PC-3 (cell line): ENCODE measurements at regions not wholly inside any gene's neighbourhood (a gene's known extent, or its start where the extent isn't known, plus 50 kb on each side); places are given as distances from the start of the nearest gene placed in this dataset.
"Not testable (repeated sequence)": the region's sequence is repeated elsewhere in the genome, so short reads cannot be mapped to it uniquely, and the experiment has no call there.

Source experiments
- ATAC-seq: fragments of 200-7000 bp; cut with Tn5 transposase; 2 replicates; pipeline ENCODE4 v1.9.1; 2020; ENCODE audit warnings: mild to moderate bottlenecking, moderate library complexity
- BruUV-seq: library from RNA; stranded (reverse); fragments of 400-500 nt; replicated peaks from 2 replicates; lab custom pipeline; 2021; lab: Mats Ljungman, UMichigan
- CTCF ChIA-PET: fragments of 300-600 bp; sonication (Branson Sonifier 250); formaldehyde crosslinking; loops from one replicate; lab custom pipeline; 2022; ENCODE audit warnings: antibody characterized with exemption; lab: Charles Lee
- POLR2A ChIA-PET: fragments of 300-600 bp; sonication (Branson Sonifier 250); formaldehyde crosslinking; loops from one replicate; lab custom pipeline; 2022; ENCODE audit warnings: antibody characterized with exemption; ENCODE audit not compliant: unreplicated experiment; lab: Charles Lee
- DNase-seq: peaks from one replicate; pipeline ENCODE4 v3.0.0-alpha.2; 2015
- H2AFZ ChIP-seq: fragments of 300-600 bp; sonication (generic); 2 replicates; pipeline ENCODE4 v1.6.0; 2016; ENCODE audit warnings: antibody characterized with exemption, low read length
- H3F3A ChIP-seq: fragments of 300-600 bp; sonication (generic); one replicate; pipeline ENCODE4 v1.6.0; 2017; ENCODE audit warnings: antibody characterized with exemption, low read length, control low read depth, mild to moderate bottlenecking; ENCODE audit not compliant: unreplicated experiment
- H3K27ac ChIP-seq: fragments of 300-600 bp; sonication (generic); 2 replicates; pipeline ENCODE4 v1.5.1; 2016; ENCODE audit warnings: mild to moderate bottlenecking, low read length
- H3K27me3 ChIP-seq: fragments of 300-600 bp; sonication (generic); 2 replicates; pipeline ENCODE4 v1.6.1; 2016; ENCODE audit warnings: low read length, mixed read lengths
- H3K36me3 ChIP-seq: fragments of 300-600 bp; sonication (generic); 2 replicates; pipeline ENCODE4 v1.6.1; 2016; ENCODE audit warnings: low read depth, mixed run types, low read length, mixed read lengths
- H3K4me1 ChIP-seq: fragments of 300-600 bp; sonication (generic); 2 replicates; pipeline ENCODE4 v1.5.1; 2016; ENCODE audit warnings: low read length; ENCODE audit not compliant: insufficient read depth
- H3K4me2 ChIP-seq: fragments of 300-600 bp; sonication (generic); 2 replicates; pipeline ENCODE4 v1.6.0; 2016; ENCODE audit warnings: low read length
- H3K4me3 ChIP-seq: fragments of 300-600 bp; sonication (generic); 2 replicates; pipeline ENCODE4 v1.5.1; 2016; ENCODE audit warnings: mild to moderate bottlenecking, low read length, mixed read lengths
- H3K79me2 ChIP-seq: fragments of 300-600 bp; sonication (generic); 2 replicates; pipeline ENCODE4 v1.6.1; 2017; ENCODE audit warnings: low read length, mixed read lengths
- H3K9ac ChIP-seq: fragments of 300-600 bp; sonication (generic); 2 replicates; pipeline ENCODE4 v1.6.0; 2016; ENCODE audit warnings: mild to moderate bottlenecking, low read length
- H3K9me2 ChIP-seq: fragments of 300-600 bp; sonication (generic); replicated peaks from 2 replicates; pipeline ENCODE4 v1.6.1; 2016; ENCODE audit warnings: mixed run types, low read length, mixed read lengths
- H3K9me3 ChIP-seq: fragments of 300-600 bp; sonication (generic); 2 replicates; pipeline ENCODE4 v1.6.1; 2016; ENCODE audit warnings: low read length, mixed read lengths
- H4K20me1 ChIP-seq: fragments of 300-600 bp; sonication (generic); 2 replicates; pipeline ENCODE4 v1.6.1; 2016; ENCODE audit warnings: low read length, mixed read lengths
- CTCF ChIP-seq: fragments of 300-600 bp; sonication (generic); conservative IDR thresholded peaks from 2 replicates; pipeline ENCODE4 v1.5.1; 2017; ENCODE audit warnings: antibody characterized with exemption, low read depth, mild to moderate bottlenecking, low read length
- EZH2 ChIP-seq: fragments of 300-600 bp; sonication (generic); IDR thresholded peaks from one replicate; pipeline ENCODE4 v1.6.1; 2017; ENCODE audit warnings: antibody characterized with exemption, mild to moderate bottlenecking, low read length; ENCODE audit not compliant: unreplicated experiment
- EZH2phosphoT487 ChIP-seq: fragments of 300-600 bp; sonication (generic); IDR thresholded peaks from 2 replicates; pipeline ENCODE4 v1.6.1; 2018; ENCODE audit warnings: mild to moderate bottlenecking, antibody characterized with exemption, low read length, borderline replicate concordance
- intact Hi-C: fragments of 100-400 bp; cut with micrococcal nuclease; formaldehyde crosslinking; loops from 2 replicates; pipeline ENCODE4 v1.9.0; 2023

GRCh38 chr1:173330149-173330951, 123.2 kb upstream of the TNFSF4 start:
- TF ChIP-seq CTCF, result no peak
- TF ChIP-seq EZH2phosphoT487, result no peak
- TF ChIP-seq EZH2, result no peak
- Histone ChIP-seq H3K9me3 (no peaks in the 10 kb centered on the region), H4K20me1 (no peaks in the 10 kb centered on the region), H3K27me3 (no peaks in the 10 kb centered on the region), H3K4me1 (peaks cover 26% of the 10 kb centered on the region), H3K79me2 (no peaks in the 10 kb centered on the region), H2AFZ (no peak overlapping the region), H3K27ac (peak overlapping the region; percentile 32; the same call in 1 of the 2 replicates), H3K36me3 (no peaks in the 10 kb centered on the region), H3K9ac (no peak overlapping the region), H3K4me2 (peak overlapping the region; percentile 14), H3F3A (peaks cover 3% of the 10 kb centered on the region), H3K4me3 (no peak overlapping the region), H3K9me2 (no peaks in the 10 kb centered on the region)
- CTCF ChIA-PET, result no interaction called here
- ATAC-seq (peak; percentile 52), DNase-seq (peak; percentile 94)
- intact Hi-C loops, result loop anchor here (2.0 kb wide), 1 partner anchor 78 kb away; no protein-coding TSS in a partner anchor
- POLR2A ChIA-PET, result interaction anchor here (0.7 kb wide), 2 partner anchors 80 to 94 kb away, joined by 3 read pairs; no protein-coding TSS in a partner anchor
- no TSS peak for BruUV-seq

- ChIA-PET CTCF (interaction anchor here (0.6 kb wide), 1 partner anchor 46 kb away, joined by 3 read pairs; no protein-coding TSS in a partner anchor), POLR2A (interaction anchor here (0.7 kb wide), 1 partner anchor 79 kb away, joined by 3 read pairs; no protein-coding TSS in a partner anchor)
- not testable (repeated sequence) for H3K4me3 ChIP-seq, H3K9me2 ChIP-seq, H3K79me2 ChIP-seq, H3K27me3 ChIP-seq, H3F3A ChIP-seq, H3K36me3 ChIP-seq, H3K9me3 ChIP-seq, H3K9ac ChIP-seq, H4K20me1 ChIP-seq, BruUV-seq
- Histone ChIP-seq H3K4me2 (peak overlapping the region; percentile 14), H3K4me1 (peaks cover 26% of the 10 kb centered on the region), H2AFZ (0 out of 2 replicates have a peak overlapping the region, but pooled peaks have one; percentile 0), H3K27ac (peak overlapping the region; percentile 32)
- intact Hi-C loops, result loop anchor here (1.0 to 2.0 kb wide), 2 partner anchors 62 to 78 kb away; no protein-coding TSS in a partner anchor
- DNase-seq (peak; percentile 78), ATAC-seq (peak; percentile 76)
Observed at GRCh38 chr1:173330952-173331548, 123.9 kb upstream of the TNFSF4 start.

GRCh38 chr1:173332026-173332425, 124.9 kb upstream of the TNFSF4 start:
- H3K27ac ChIP-seq, result peak overlapping the region; percentile 32
- CTCF ChIA-PET, result interaction anchor here (1.3 kb wide), 1 partner anchor 76 kb away, joined by 6 read pairs; no protein-coding TSS in a partner anchor
- peak; percentile 80 for ATAC-seq

More at GRCh38 chr1:173332026-173332425, 124.9 kb upstream of the TNFSF4 start:
- no peaks in the 10 kb centered on the region for H3K9me3 ChIP-seq
- no peaks in the 10 kb centered on the region for H3K27me3 ChIP-seq
- TF ChIP-seq EZH2 (no peak), CTCF (no peak), EZH2phosphoT487 (no peak)
- POLR2A ChIA-PET, result no interaction called here
- no peaks in the 10 kb centered on the region for H4K20me1 ChIP-seq
- DNase-seq, result peak; percentile 83
- H3K4me2 ChIP-seq, result peak overlapping the region; percentile 14
- peaks cover 26% of the 10 kb centered on the region for H3K4me1 ChIP-seq
- H3K4me3 ChIP-seq, result no peak overlapping the region
- no TSS peak for BruUV-seq
- H3K79me2 ChIP-seq, result no peaks in the 10 kb centered on the region
- H3F3A ChIP-seq, result peaks cover 3% of the 10 kb centered on the region
- no peaks in the 10 kb centered on the region for H3K36me3 ChIP-seq
- H3K9ac ChIP-seq, result no peak overlapping the region; the same call in 1 of the 2 replicates
- intact Hi-C loops, result no loop called here
- no peak overlapping the region for H2AFZ ChIP-seq
- no peaks in the 10 kb centered on the region for H3K9me2 ChIP-seq
